GM12878 (cell line): ENCODE measurements at regions not wholly inside any gene's neighbourhood (a gene's known extent, or its start where the extent isn't known, plus 50 kb on each side); places are given as distances from the start of the nearest gene placed in this dataset.

ENCODE experiments used
- ATAC-seq: fragments of 200-7000 bp; cut with Tn5 transposase; 3 replicates; pipeline ENCODE4 v1.9.1; 2020; ENCODE audit warnings: mild to moderate bottlenecking, moderate library complexity
- BruUV-seq: library from RNA; stranded (reverse); fragments of 400-500 nt; replicated peaks from 2 replicates; lab custom pipeline; 2021; lab: Mats Ljungman, UMichigan
- CTCF ChIA-PET: fragments of 300-600 bp; sonication (Branson Sonifier 250); formaldehyde crosslinking; extraction: SDS; loops from one replicate; lab custom pipeline; 2021; ENCODE audit warnings: inconsistent platforms; lab: Yijun Ruan, JAX
- POLR2A ChIA-PET: fragments of 350-600 bp; formaldehyde crosslinking; extraction: SDS; loops from one replicate; lab custom pipeline; 2021; ENCODE audit warnings: inconsistent platforms; lab: Charles Lee
- RAD21 ChIA-PET: fragments of 300-600 bp; sonication (Branson Sonifier 250); formaldehyde crosslinking; loops from one replicate; lab custom pipeline; 2023; ENCODE audit warnings: antibody characterized with exemption; ENCODE audit not compliant: unreplicated experiment; lab: Charles Lee
- SMC1A ChIA-PET: fragments of 300-600 bp; sonication (Branson Sonifier 250); formaldehyde crosslinking; loops from one replicate; lab custom pipeline; 2023; ENCODE audit not compliant: unreplicated experiment, uncharacterized antibody; lab: Charles Lee
- DNase-seq: peaks from one replicate; pipeline ENCODE4 v3.0.0-alpha.2; 2011; ENCODE audit warnings: low read depth, low spot score
- FAIRE-seq: peaks from 3 replicates; lab custom pipeline; 2011; peaks lifted over from hg19 to GRCh38; lab: Jason Lieb, UNC
- H2AFZ ChIP-seq: 2 replicates; pipeline ENCODE4 v1.6.0; 2011; ENCODE audit warnings: low read depth, low read length, control low read depth; ENCODE audit not compliant: control insufficient read depth
- H3K27ac ChIP-seq: 2 replicates; pipeline ENCODE4 v1.5.1; 2011; ENCODE audit warnings: control low read depth; ENCODE audit not compliant: control insufficient read depth, insufficient read depth
- H3K27me3 ChIP-seq, 2 experiments: replicated peaks in 1 of 2; 2 replicates each; pipeline versions ENCODE4 v1.6.0 to v1.6.1; 2011; ENCODE audit warnings: low read length in 1 of 2; ENCODE audit not compliant: control insufficient read depth in 2 of 2, insufficient read depth in 2 of 2
- H3K36me3 ChIP-seq, 2 experiments: 2 replicates each; pipeline ENCODE4 v1.5.1; 2011; ENCODE audit warnings: low read length in 1 of 2; ENCODE audit not compliant: control insufficient read depth in 2 of 2, insufficient read depth in 2 of 2
- H3K4me1 ChIP-seq: 2 replicates; pipeline ENCODE4 v1.6.1; 2011; ENCODE audit warnings: mild to moderate bottlenecking, low read length, moderate library complexity, mixed read lengths; ENCODE audit not compliant: control insufficient read depth, insufficient read depth
- H3K4me2 ChIP-seq: 2 replicates; pipeline ENCODE4 v1.6.0; 2011; ENCODE audit warnings: control low read depth; ENCODE audit not compliant: control insufficient read depth, insufficient read depth
- H3K4me3 ChIP-seq: fragments of 200-600 bp; sonication (generic); 2 replicates; pipeline ENCODE4 v1.5.1; 2016
- H3K79me2 ChIP-seq: 2 replicates; pipeline ENCODE4 v1.6.0; 2011; ENCODE audit warnings: low read length; ENCODE audit not compliant: control insufficient read depth, insufficient read depth
- H3K9ac ChIP-seq: 2 replicates; pipeline ENCODE4 v1.8.0; 2011; ENCODE audit warnings: low read length, control low read depth, mixed read lengths; ENCODE audit not compliant: control insufficient read depth, insufficient read depth
- H3K9me3 ChIP-seq: replicated peaks from 3 replicates; pipeline ENCODE4 v1.5.1; 2011; ENCODE audit warnings: mild to moderate bottlenecking, low read length; ENCODE audit not compliant: control insufficient read depth, insufficient read depth
- H4K20me1 ChIP-seq: 2 replicates; pipeline ENCODE4 v1.6.0; 2011; ENCODE audit not compliant: control insufficient read depth, insufficient read depth
- CHD2 ChIP-seq: IDR thresholded peaks from 2 replicates; pipeline ENCODE4 v1.6.1; 2011; ENCODE audit warnings: low read depth, low read length, improper control_type of control experiment, borderline replicate concordance
- JUND ChIP-seq: IDR thresholded peaks from 2 replicates; pipeline ENCODE4 v1.6.1; 2012; ENCODE audit warnings: low read depth, mild to moderate bottlenecking, low read length, improper control_type of control experiment, moderate library complexity
- KDM1A ChIP-seq: fragments of 200-600 bp; sonication (generic); IDR thresholded peaks from 2 replicates; pipeline ENCODE4 v1.6.1; 2016; ENCODE audit warnings: borderline replicate concordance
- NFXL1 ChIP-seq: fragments of 450-650 bp; IDR thresholded peaks from 2 replicates; pipeline ENCODE4 v1.6.1; 2017; ENCODE audit warnings: antibody characterized with exemption, mild to moderate bottlenecking, borderline replicate concordance
- NRF1 ChIP-seq: conservative IDR thresholded peaks from 2 replicates; pipeline ENCODE4 v1.6.1; 2011; ENCODE audit warnings: mild to moderate bottlenecking, low read depth, low read length, improper control_type of control experiment
- POLR2A ChIP-seq: IDR thresholded peaks from 2 replicates; pipeline ENCODE4 v1.6.1; 2011; ENCODE audit warnings: low read depth, mild to moderate bottlenecking, low read length
- RCOR1 ChIP-seq: conservative IDR thresholded peaks from 2 replicates; pipeline ENCODE4 v1.6.1; 2012; ENCODE audit warnings: low read depth, low read length, improper control_type of control experiment
- SMARCA5 ChIP-seq: fragments of 450-650 bp; IDR thresholded peaks from 2 replicates; pipeline ENCODE4 v1.6.1; 2017; ENCODE audit warnings: mild to moderate bottlenecking
- ZBTB4 ChIP-seq: fragments of 450-650 bp; formaldehyde crosslinking; IDR thresholded peaks from 2 replicates; pipeline ENCODE4 v1.4.0; 2022; ENCODE audit warnings: mild to moderate bottlenecking, moderate library complexity
- ZNF24 ChIP-seq: fragments of 450-650 bp; IDR thresholded peaks from 2 replicates; pipeline ENCODE4 v1.6.1; 2017; ENCODE audit warnings: antibody characterized with exemption, mild to moderate bottlenecking
- WGBS: methylation state at CpG from one replicate; pipeline ENCODE4 v1.1.6; 2016; ENCODE audit warnings: low lambda C conversion rate; ENCODE audit not compliant: insufficient replicate concordance, insufficient coverage; ENCODE audit errors: missing lambda C conversion rate; 5-methylcytosine and 5-hydroxymethylcytosine counted together
- in situ Hi-C: fragments of 300-500 bp; cut with MboI; formaldehyde crosslinking; loops from 9 replicates; pipeline ENCODE4 v1.14.3; 2018; ENCODE audit warnings: mixed read lengths
- intact Hi-C: fragments of 100-400 bp; cut with micrococcal nuclease; formaldehyde crosslinking; loops from one replicate; pipeline ENCODE4 v1.14.2; 2022; ENCODE audit not compliant: unreplicated experiment
- TF ChIP-seq, protein P1 (sequence below): fragments of 450-650 bp; IDR thresholded peaks from 2 replicates; pipeline ENCODE4 v1.6.1; 2017; ENCODE audit warnings: borderline replicate concordance

DNA sequence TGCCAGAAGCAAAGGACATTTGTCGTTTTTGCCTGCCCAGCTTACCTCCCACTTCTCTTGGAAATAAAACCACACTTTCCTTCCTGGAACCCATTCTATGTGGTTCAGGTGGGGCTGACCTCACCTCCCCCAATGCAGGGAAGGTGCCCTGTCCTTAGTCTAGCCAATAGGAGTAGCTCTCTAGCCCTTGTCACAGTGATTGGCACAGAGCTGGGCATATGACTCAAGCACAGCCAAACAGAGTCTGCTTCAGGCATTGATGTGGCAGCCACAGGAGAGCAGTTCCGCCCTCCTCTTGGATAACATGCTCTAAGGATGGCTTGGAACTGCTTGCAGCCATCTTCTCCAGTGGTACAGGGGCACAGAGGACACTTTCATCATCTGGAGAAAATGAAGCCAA lies 134.0 kb downstream of the LRIG2 start:
- CTCF ChIA-PET: no interaction called here
- Histone ChIP-seq H3K9ac (no peak overlapping the region), H3K4me1 (no peaks in the 10 kb centered on the region), H3K79me2 (no peaks in the 10 kb centered on the region), H3K4me3 (no peak overlapping the region), H3K4me2 (no peak overlapping the region), H4K20me1 (no peaks in the 10 kb centered on the region), H3K36me3 (no peaks in the 10 kb centered on the region), H3K27ac (no peak overlapping the region), H3K27me3 (no peaks in the 10 kb centered on the region), H3K9me3 (no peaks in the 10 kb centered on the region), H2AFZ (no peak overlapping the region)
- ATAC-seq (no peak), DNase-seq (no peak), FAIRE-seq (no peak)
- in situ Hi-C loops: no loop called here
- no peak for TF ChIP-seq RCOR1
- TF ChIP-seq KDM1A: no peak
- no peak for TF ChIP-seq POLR2A
- TF ChIP-seq NRF1: no peak
- TF ChIP-seq JUND: no peak
- no peak for TF ChIP-seq ZNF24
- TF ChIP-seq, protein P1, sequence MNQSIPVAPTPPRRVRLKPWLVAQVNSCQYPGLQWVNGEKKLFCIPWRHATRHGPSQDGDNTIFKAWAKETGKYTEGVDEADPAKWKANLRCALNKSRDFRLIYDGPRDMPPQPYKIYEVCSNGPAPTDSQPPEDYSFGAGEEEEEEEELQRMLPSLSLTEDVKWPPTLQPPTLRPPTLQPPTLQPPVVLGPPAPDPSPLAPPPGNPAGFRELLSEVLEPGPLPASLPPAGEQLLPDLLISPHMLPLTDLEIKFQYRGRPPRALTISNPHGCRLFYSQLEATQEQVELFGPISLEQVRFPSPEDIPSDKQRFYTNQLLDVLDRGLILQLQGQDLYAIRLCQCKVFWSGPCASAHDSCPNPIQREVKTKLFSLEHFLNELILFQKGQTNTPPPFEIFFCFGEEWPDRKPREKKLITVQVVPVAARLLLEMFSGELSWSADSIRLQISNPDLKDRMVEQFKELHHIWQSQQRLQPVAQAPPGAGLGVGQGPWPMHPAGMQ: no peak
- no peak for TF ChIP-seq ZBTB4 (CRISPR knock-in tag)
- no peak for TF ChIP-seq SMARCA5
- no peak for TF ChIP-seq CHD2
- TF ChIP-seq NFXL1: no peak
- RAD21 ChIA-PET: no interaction called here
- SMC1A ChIA-PET: no interaction called here
- no TSS peak for BruUV-seq
- intact Hi-C loops: loop anchor here (5.0 kb wide), 1 partner anchor 50 kb away; no protein-coding TSS in a partner anchor
- WGBS: 18% methylated on average over 2 of the region's 2 CpGs
- POLR2A ChIA-PET: no interaction called here
